H1 (cell line): ENCODE measurements at regions not wholly inside any gene's neighbourhood (a gene's known extent, or its start where the extent isn't known, plus 50 kb on each side); places are given as distances from the start of the nearest gene placed in this dataset.

Source experiments
- CTCF ChIA-PET: fragments of 300-600 bp; sonication (Branson Sonifier 250); formaldehyde crosslinking; loops from one replicate; lab custom pipeline; 2021; ENCODE audit not compliant: partially characterized antibody; lab: Charles Lee
- POLR2A ChIA-PET: fragments of 300-600 bp; sonication (Branson Sonifier 250); formaldehyde crosslinking; loops from one replicate; lab custom pipeline; 2021; ENCODE audit warnings: inconsistent platforms; ENCODE audit not compliant: partially characterized antibody; lab: Charles Lee
- DNase-seq, 2 experiments: peaks; one replicate each; pipeline versions ENCODE4 v3.0.0 to v3.0.0-alpha.2; 2010 to 2022; ENCODE audit warnings: low spot score in 2 of 2, low read depth in 1 of 2, mixed read lengths in 1 of 2
- FAIRE-seq: peaks from 2 replicates; lab custom pipeline; 2011; peaks lifted over from hg19 to GRCh38; lab: Jason Lieb, UNC
- H2AFZ ChIP-seq: 2 replicates; pipeline ENCODE4 v1.8.1; 2012; ENCODE audit warnings: low read length, inconsistent platforms
- H2AK5ac ChIP-seq: 2 replicates; pipeline ENCODE4 v1.6.1; 2013; ENCODE audit warnings: low read depth, low read length
- H2BK120ac ChIP-seq: replicated peaks from 2 replicates; pipeline ENCODE3; 2013; ENCODE audit warnings: low read depth, low read length, inconsistent platforms
- H2BK12ac ChIP-seq: 2 replicates; pipeline ENCODE4 v1.6.1; 2013; ENCODE audit warnings: low read depth, low read length
- H2BK15ac ChIP-seq: 2 replicates; pipeline ENCODE4 v1.6.1; 2013; ENCODE audit warnings: low read length
- H2BK20ac ChIP-seq: 2 replicates; pipeline ENCODE4 v1.6.1; 2013; ENCODE audit warnings: low read length
- H2BK5ac ChIP-seq: 2 replicates; pipeline ENCODE4 v1.6.1; 2013; ENCODE audit warnings: low read depth, low read length
- H3K14ac ChIP-seq: 2 replicates; pipeline ENCODE4 v1.6.1; 2013; ENCODE audit warnings: inconsistent platforms; ENCODE audit not compliant: insufficient read length
- H3K18ac ChIP-seq: 2 replicates; pipeline ENCODE4 v1.6.1; 2013; ENCODE audit warnings: low read length; ENCODE audit errors: extremely low read depth
- H3K23ac ChIP-seq: 2 replicates; pipeline ENCODE4 v1.6.1; 2013; ENCODE audit warnings: inconsistent platforms; ENCODE audit not compliant: insufficient read length
- H3K23me2 ChIP-seq: 2 replicates; pipeline ENCODE4 v1.6.1; 2013; ENCODE audit warnings: low read depth, low read length
- H3K27ac ChIP-seq: 2 replicates; pipeline ENCODE4 v1.6.1; 2011; ENCODE audit warnings: low read depth, low read length, inconsistent platforms
- H3K27me3 ChIP-seq, 4 experiments: replicated peaks in 1 of 4; 1 replicate in 1 of 4; 2 replicates in 3 of 4; pipeline versions ENCODE4 v1.6.1 to v1.8.1; 2011 to 2013; ENCODE audit warnings: low read length in 3 of 4, mild to moderate bottlenecking in 3 of 4, inconsistent platforms in 2 of 4, mixed read lengths in 2 of 4, moderate library complexity in 1 of 4; ENCODE audit not compliant: control insufficient read depth in 3 of 4, insufficient read depth in 3 of 4; ENCODE audit errors: extremely low read depth in 1 of 4
- H3K36me3 ChIP-seq, 4 experiments: 2 replicates each; pipeline versions ENCODE4 v1.6.1 to v1.8.1; 2011 to 2013; ENCODE audit warnings: mild to moderate bottlenecking in 4 of 4, low read length in 3 of 4, moderate library complexity in 2 of 4, control low read depth in 1 of 4, inconsistent platforms in 1 of 4; ENCODE audit not compliant: insufficient read depth in 4 of 4, control insufficient read depth in 2 of 4
- H3K4ac ChIP-seq: replicated peaks from 2 replicates; pipeline ENCODE3; 2013; ENCODE audit warnings: low read length, low read depth, mixed read lengths, inconsistent platforms; ENCODE audit not compliant: insufficient read length
- H3K4me1 ChIP-seq, 4 experiments: replicated peaks in 1 of 4; 1 replicate in 1 of 4; 2 replicates in 3 of 4; pipeline versions ENCODE4 v1.6.1 to v1.8.1; 2011 to 2013; ENCODE audit warnings: low read length in 3 of 4, inconsistent platforms in 2 of 4, mixed read lengths in 1 of 4; ENCODE audit not compliant: insufficient read depth in 4 of 4, control insufficient read depth in 3 of 4
- H3K4me2 ChIP-seq, 2 experiments: 2 replicates each; pipeline versions ENCODE4 v1.6.1 to v1.8.1; 2011 to 2013; ENCODE audit warnings: low read depth in 2 of 2, low read length in 2 of 2, control low read depth in 1 of 2, inconsistent platforms in 1 of 2, mild to moderate bottlenecking in 1 of 2; ENCODE audit not compliant: insufficient read depth in 1 of 2
- H3K4me3 ChIP-seq, 4 experiments: fragments of 200-600, 300-600 bp in 1 of 4; sonication (generic), shearing (Covaris generic), sonication (Bioruptor Twin) in 1 of 4; 2 replicates each; pipeline versions ENCODE4 v1.5.1 to v1.8.1; 2011 to 2016; ENCODE audit warnings: low read length in 4 of 4, low read depth in 3 of 4, control low read depth in 2 of 4, inconsistent platforms in 2 of 4, mild to moderate bottlenecking in 2 of 4, mixed read lengths in 1 of 4, moderate library complexity in 1 of 4; ENCODE audit not compliant: insufficient read depth in 2 of 4; ENCODE audit errors: extremely low read depth in 1 of 4
- H3K56ac ChIP-seq: replicated peaks from 2 replicates; pipeline ENCODE3; 2013; ENCODE audit warnings: low read depth, mild to moderate bottlenecking, mixed read lengths, low read length, inconsistent platforms; ENCODE audit not compliant: insufficient read length
- H3K79me1 ChIP-seq: 2 replicates; pipeline ENCODE4 v1.6.1; 2013; ENCODE audit warnings: low read depth, low read length, control low read depth
- H3K79me2 ChIP-seq, 2 experiments: 2 replicates each; pipeline versions ENCODE4 v1.6.1 to v1.8.1; 2012 to 2013; ENCODE audit warnings: low read length in 2 of 2, mild to moderate bottlenecking in 2 of 2, inconsistent platforms in 1 of 2; ENCODE audit not compliant: insufficient read depth in 2 of 2, control insufficient read depth in 1 of 2
- H3K9ac ChIP-seq, 4 experiments: replicated peaks in 1 of 4; 1 replicate in 1 of 4; 2 replicates in 3 of 4; pipeline versions ENCODE4 v1.6.1 to v1.8.1; 2011 to 2013; ENCODE audit warnings: low read depth in 3 of 4, low read length in 3 of 4, control low read depth in 2 of 4, mild to moderate bottlenecking in 2 of 4, moderate library complexity in 2 of 4, inconsistent platforms in 1 of 4; ENCODE audit errors: extremely low read depth in 1 of 4
- H3K9me3 ChIP-seq, 2 experiments: 2 replicates each; pipeline versions ENCODE4 v1.6.1 to v1.8.1; 2012 to 2013; ENCODE audit warnings: mild to moderate bottlenecking in 2 of 2, moderate library complexity in 2 of 2, control low read depth in 1 of 2, inconsistent platforms in 1 of 2, low read depth in 1 of 2, low read length in 1 of 2, mixed read lengths in 1 of 2; ENCODE audit not compliant: insufficient read depth in 2 of 2
- H4K20me1 ChIP-seq, 2 experiments: replicated peaks in 1 of 2; 2 replicates each; pipeline versions ENCODE3 to v1.8.1; 2011 to 2013; ENCODE audit warnings: inconsistent platforms in 2 of 2, low read length in 2 of 2, mild to moderate bottlenecking in 1 of 2; ENCODE audit not compliant: insufficient read depth in 2 of 2, control insufficient read depth in 1 of 2
- H4K5ac ChIP-seq: 2 replicates; pipeline ENCODE4 v1.6.1; 2013; ENCODE audit warnings: low read length, low read depth, mixed read lengths, inconsistent platforms; ENCODE audit not compliant: insufficient read length
- H4K8ac ChIP-seq: 2 replicates; pipeline ENCODE4 v1.8.0; 2013; ENCODE audit warnings: mild to moderate bottlenecking, moderate library complexity, low read length, inconsistent platforms; ENCODE audit not compliant: insufficient read depth; ENCODE audit errors: extremely low read depth
- H4K91ac ChIP-seq: replicated peaks from 2 replicates; pipeline ENCODE3; 2013; ENCODE audit warnings: low read length, mixed read lengths, inconsistent platforms; ENCODE audit not compliant: insufficient read length
- TCF12 ChIP-seq: IDR thresholded peaks from 2 replicates; pipeline ENCODE4 v1.6.1; 2011; ENCODE audit warnings: low read depth, mild to moderate bottlenecking, low read length
- WGBS, 2 experiments: shearing (Covaris generic) in 1 of 2; methylation state at CpG; one replicate each; pipeline versions ENCODE4 v1.1.6 to v1.1.7; 2013 to 2015; ENCODE audit warnings: low lambda C conversion rate in 2 of 2, mixed read lengths in 2 of 2, inconsistent platforms in 1 of 2, low coverage in 1 of 2, missing lambda C conversion rate in 1 of 2; ENCODE audit not compliant: insufficient replicate concordance in 2 of 2, insufficient coverage in 1 of 2, insufficient read length in 1 of 2; ENCODE audit errors: extremely low coverage in 1 of 2, missing lambda C conversion rate in 1 of 2; 5-methylcytosine and 5-hydroxymethylcytosine counted together
- TF ChIP-seq, protein P1 (sequence below), 3 experiments: IDR thresholded peaks; 1 replicate in 2 of 3; 2 replicates in 1 of 3; pipeline versions ENCODE4 v1.5.1 to v1.6.1; 2011; ENCODE audit warnings: low read length in 3 of 3, mild to moderate bottlenecking in 3 of 3, inconsistent platforms in 2 of 3, low read depth in 1 of 3, moderate library complexity in 1 of 3; ENCODE audit not compliant: insufficient read depth in 1 of 3; ENCODE audit errors: control extremely low read depth in 1 of 3

DNA sequence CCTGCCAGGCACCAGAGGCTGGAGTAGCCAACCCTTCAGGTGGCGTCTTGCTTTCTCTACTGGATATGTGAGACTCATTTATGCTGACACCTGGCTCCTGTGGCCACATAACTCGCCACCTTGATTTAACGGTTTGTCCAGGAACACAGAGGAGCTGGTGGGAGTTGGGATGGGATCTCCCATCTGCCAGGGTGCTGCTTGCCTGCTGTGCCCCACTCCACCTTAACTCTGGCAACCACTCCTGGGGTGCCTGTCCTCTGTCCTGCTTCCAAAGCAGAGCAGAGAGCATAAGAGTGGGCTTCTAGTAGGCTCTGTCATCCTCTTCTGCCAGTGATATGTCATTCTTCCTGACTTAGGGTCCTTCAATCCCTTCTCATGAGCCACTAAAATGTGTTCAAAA lies 63.4 kb upstream of the ZNF423 start:
- H2AFZ ChIP-seq, result no peak overlapping the region
- H4K20me1 ChIP-seq, result no peaks in the 10 kb centered on the region
- no peak overlapping the region for H3K56ac ChIP-seq
- 84% methylated on average over 3 of the region's 3 CpGs; no CpG with 5 or more reads in 1 of the 2 experiments for WGBS, 2 experiments
- ChIA-PET POLR2A (no interaction called here), CTCF (interaction anchor here (0.6 to 5.8 kb wide), 19 partner anchors 9 to 957 kb away, joined by 3 to 76 read pairs (median 4); no protein-coding TSS in a partner anchor)
- no peaks in the 10 kb centered on the region for H3K79me2 ChIP-seq
- no peak overlapping the region for H3K4ac ChIP-seq
- H3K14ac ChIP-seq, result no peak overlapping the region
- FAIRE-seq (no peak), DNase-seq (no peak)
- H4K5ac ChIP-seq, result no peak overlapping the region
- H2BK15ac ChIP-seq, result no peak overlapping the region
- no peak for TF ChIP-seq TCF12
- TF ChIP-seq, protein P1, sequence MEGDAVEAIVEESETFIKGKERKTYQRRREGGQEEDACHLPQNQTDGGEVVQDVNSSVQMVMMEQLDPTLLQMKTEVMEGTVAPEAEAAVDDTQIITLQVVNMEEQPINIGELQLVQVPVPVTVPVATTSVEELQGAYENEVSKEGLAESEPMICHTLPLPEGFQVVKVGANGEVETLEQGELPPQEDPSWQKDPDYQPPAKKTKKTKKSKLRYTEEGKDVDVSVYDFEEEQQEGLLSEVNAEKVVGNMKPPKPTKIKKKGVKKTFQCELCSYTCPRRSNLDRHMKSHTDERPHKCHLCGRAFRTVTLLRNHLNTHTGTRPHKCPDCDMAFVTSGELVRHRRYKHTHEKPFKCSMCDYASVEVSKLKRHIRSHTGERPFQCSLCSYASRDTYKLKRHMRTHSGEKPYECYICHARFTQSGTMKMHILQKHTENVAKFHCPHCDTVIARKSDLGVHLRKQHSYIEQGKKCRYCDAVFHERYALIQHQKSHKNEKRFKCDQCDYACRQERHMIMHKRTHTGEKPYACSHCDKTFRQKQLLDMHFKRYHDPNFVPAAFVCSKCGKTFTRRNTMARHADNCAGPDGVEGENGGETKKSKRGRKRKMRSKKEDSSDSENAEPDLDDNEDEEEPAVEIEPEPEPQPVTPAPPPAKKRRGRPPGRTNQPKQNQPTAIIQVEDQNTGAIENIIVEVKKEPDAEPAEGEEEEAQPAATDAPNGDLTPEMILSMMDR (IDR thresholded peaks at IDR 0.05; ENCODE audit: control extremely low read depth in 1 of 3, insufficient read depth in 1 of 3, low read depth in 1 of 3, low read length in 3 of 3), result no peak
- no peaks in the 10 kb centered on the region; a peak in 1 of 7 replicates for H3K27me3 ChIP-seq
- H3K9ac ChIP-seq, result no peak overlapping the region
- no peak overlapping the region for H3K18ac ChIP-seq
- H3K4me3 ChIP-seq, result no peak overlapping the region
- H3K27ac ChIP-seq, result no peak overlapping the region
- no peaks in the 10 kb centered on the region for H3K79me1 ChIP-seq
- no peaks in the 10 kb centered on the region for H3K9me3 ChIP-seq
- no peak overlapping the region for H4K8ac ChIP-seq
- H3K23ac ChIP-seq, result no peak overlapping the region
- no peak overlapping the region for H2AK5ac ChIP-seq
- H4K91ac ChIP-seq, result no peak overlapping the region
- no peak overlapping the region for H3K4me2 ChIP-seq
- H3K4me1 ChIP-seq, result peaks cover 0 to 4% (median 1%) of the 10 kb centered on the region in 4 experiments; a peak in 5 of 7 replicates
- H2BK12ac ChIP-seq, result no peak overlapping the region
- no peak overlapping the region for H2BK5ac ChIP-seq
- no peaks in the 10 kb centered on the region for H3K23me2 ChIP-seq
- no peak overlapping the region for H2BK20ac ChIP-seq
- H2BK120ac ChIP-seq, result no peak overlapping the region
- H3K36me3 ChIP-seq, result no peaks in the 10 kb centered on the region
